ENCODE measurements at regions not wholly inside any gene's neighbourhood (a gene's known extent, or its start where the extent isn't known, plus 50 kb on each side); places are given as distances from the start of the nearest gene placed in this dataset.

- TF ChIP-seq CREB1 (CRISPR knock-in tag; IDR thresholded peaks at IDR 0.05; ENCODE audit: low read depth) (no peak), REST (IDR thresholded peaks at IDR 0.05; ENCODE audit: unreplicated experiment) (no peak)
Observed at GRCh38 chr9:36744678-36745077, 172.0 kb downstream of the MELK start (continued).

DNA sequence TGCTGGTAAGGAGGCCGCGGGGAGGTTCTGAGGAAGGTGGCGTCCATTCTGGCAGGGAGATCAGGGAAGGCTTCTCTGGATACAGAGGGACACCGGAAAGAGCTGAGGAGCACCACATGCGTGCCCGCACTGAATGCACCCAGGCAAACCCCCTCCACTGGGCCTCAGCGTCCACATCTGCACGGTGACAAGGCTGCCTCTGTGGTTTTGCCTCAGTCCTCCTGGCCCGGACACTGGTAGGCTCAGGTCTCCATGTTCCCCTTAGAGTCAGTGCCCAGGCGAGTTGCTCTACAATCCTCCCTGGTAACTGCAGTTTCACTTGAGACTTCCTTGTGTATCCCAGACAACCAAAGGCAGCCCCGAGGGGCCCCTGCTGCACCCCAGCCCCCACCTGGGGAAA is 173.3 kb downstream of the MELK start:
- DNase-seq (ENCODE audit: low spot score) (no peak), ATAC-seq (no peak)
- H3K27ac ChIP-seq (ENCODE audit: low read depth), result no peak overlapping the region
- Mint-ChIP-seq H3K9me3 (no peaks in the 10 kb centered on the region), H3K27ac (no peak overlapping the region), H3K4me1 (peaks cover 11% of the 10 kb centered on the region), H3K27me3 (ENCODE audit: insufficient read depth, low read depth, poor library complexity) (peaks cover 3% of the 10 kb centered on the region), H3K36me3 (ENCODE audit: low read depth) (no peaks in the 10 kb centered on the region), H3K4me3 (no peak overlapping the region)
- TF ChIP-seq NANOG (IDR thresholded peaks at IDR 0.05; ENCODE audit: borderline replicate concordance), result no peak
- TF ChIP-seq EZH2phosphoT487 (IDR thresholded peaks at IDR 0.05; ENCODE audit: unreplicated experiment), result no peak
- no peak for TF ChIP-seq EZH2 (IDR thresholded peaks at IDR 0.05; ENCODE audit: low read depth, unreplicated experiment)
- H3K36me3 ChIP-seq (ENCODE audit: insufficient read depth), result no peaks in the 10 kb centered on the region
- no peaks in the 10 kb centered on the region for H3F3A ChIP-seq (replicated peaks; ENCODE audit: low read depth)
- no peaks in the 10 kb centered on the region for H4K20me1 ChIP-seq (replicated peaks; ENCODE audit: insufficient read depth)
- H3K9me2 ChIP-seq (ENCODE audit: insufficient read depth), result no peaks in the 10 kb centered on the region
- H2AFZ ChIP-seq, result no peak overlapping the region
- peaks cover 5% of the 10 kb centered on the region; the same call in 1 of the 2 replicates for H3K4me1 ChIP-seq (ENCODE audit: insufficient read depth)
- H3K79me2 ChIP-seq (replicated peaks; ENCODE audit: insufficient read depth), result no peaks in the 10 kb centered on the region
- H3K27me3 ChIP-seq (ENCODE audit: insufficient read depth), result no peaks in the 10 kb centered on the region
- H3K4me2 ChIP-seq, result no peak overlapping the region
- no peak overlapping the region for H3K4me3 ChIP-seq

DNA sequence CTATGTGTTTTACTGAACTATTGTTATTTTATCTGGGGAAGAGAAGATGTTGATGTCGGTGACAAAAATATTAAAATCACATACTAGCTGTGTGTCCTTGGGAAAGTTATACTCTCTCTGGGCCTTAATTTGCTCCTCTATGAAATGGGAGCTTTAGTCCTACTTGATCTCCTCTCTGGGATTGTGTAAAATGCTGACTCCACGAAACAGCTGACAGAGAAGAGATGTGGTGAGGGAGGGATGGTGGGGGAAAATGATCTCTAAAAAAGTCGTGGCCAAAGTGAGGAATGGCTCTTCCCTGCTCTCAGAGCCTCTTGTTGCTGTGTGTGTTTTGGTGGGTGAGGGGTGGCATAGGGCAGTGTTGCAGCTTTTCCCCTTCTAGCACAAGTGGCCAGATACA is 173.7 kb downstream of the MELK start:
- Histone ChIP-seq H4K20me1 (replicated peaks; ENCODE audit: insufficient read depth) (no peaks in the 10 kb centered on the region), H3K4me1 (ENCODE audit: insufficient read depth) (peaks cover 5% of the 10 kb centered on the region; the same call in 1 of the 2 replicates), H3K27me3 (ENCODE audit: insufficient read depth) (no peaks in the 10 kb centered on the region), H3K79me2 (replicated peaks; ENCODE audit: insufficient read depth) (no peaks in the 10 kb centered on the region), H2AFZ (no peak overlapping the region), H3K9me2 (ENCODE audit: insufficient read depth) (no peaks in the 10 kb centered on the region), H3K4me2 (no peak overlapping the region), H3K27ac (ENCODE audit: low read depth) (no peak overlapping the region), H3K4me3 (no peak overlapping the region), H3F3A (replicated peaks; ENCODE audit: low read depth) (no peaks in the 10 kb centered on the region), H3K36me3 (ENCODE audit: insufficient read depth) (no peaks in the 10 kb centered on the region)
- no peak for DNase-seq (ENCODE audit: low spot score)
- no peak overlapping the region for H3K27ac Mint-ChIP-seq
- peaks cover 3% of the 10 kb centered on the region for H3K27me3 Mint-ChIP-seq (ENCODE audit: insufficient read depth, low read depth, poor library complexity)
- no peak for ATAC-seq
- H3K4me1 Mint-ChIP-seq, result peaks cover 11% of the 10 kb centered on the region
- no peaks in the 10 kb centered on the region for H3K36me3 Mint-ChIP-seq (ENCODE audit: low read depth)
- H3K9me3 Mint-ChIP-seq, result no peaks in the 10 kb centered on the region
- H3K4me3 Mint-ChIP-seq, result no peak overlapping the region
- TF ChIP-seq NANOG (IDR thresholded peaks at IDR 0.05; ENCODE audit: borderline replicate concordance) (no peak), ZNF331 (CRISPR knock-in tag; IDR thresholded peaks at IDR 0.05; ENCODE audit: low read depth) (no peak), CTCF (conservative IDR thresholded peaks at IDR 0.05; ENCODE audit: low read depth in 2 of 2) (no peak), CREB1 (CRISPR knock-in tag; IDR thresholded peaks at IDR 0.05; ENCODE audit: low read depth) (no peak), STAT1 (IDR thresholded peaks at IDR 0.05; ENCODE audit: unreplicated experiment) (no peak), EZH2 (IDR thresholded peaks at IDR 0.05; ENCODE audit: low read depth, unreplicated experiment) (no peak), ZNF114 (CRISPR knock-in tag; IDR thresholded peaks at IDR 0.05) (no peak), REST (IDR thresholded peaks at IDR 0.05; ENCODE audit: unreplicated experiment) (no peak), JUNB (IDR thresholded peaks at IDR 0.05; ENCODE audit: unreplicated experiment) (no peak), EZH2phosphoT487 (IDR thresholded peaks at IDR 0.05; ENCODE audit: unreplicated experiment) (no peak), POLR2AphosphoS5 (IDR thresholded peaks at IDR 0.05; ENCODE audit: low read depth) (no peak)
- TF ChIP-seq, protein P1, sequence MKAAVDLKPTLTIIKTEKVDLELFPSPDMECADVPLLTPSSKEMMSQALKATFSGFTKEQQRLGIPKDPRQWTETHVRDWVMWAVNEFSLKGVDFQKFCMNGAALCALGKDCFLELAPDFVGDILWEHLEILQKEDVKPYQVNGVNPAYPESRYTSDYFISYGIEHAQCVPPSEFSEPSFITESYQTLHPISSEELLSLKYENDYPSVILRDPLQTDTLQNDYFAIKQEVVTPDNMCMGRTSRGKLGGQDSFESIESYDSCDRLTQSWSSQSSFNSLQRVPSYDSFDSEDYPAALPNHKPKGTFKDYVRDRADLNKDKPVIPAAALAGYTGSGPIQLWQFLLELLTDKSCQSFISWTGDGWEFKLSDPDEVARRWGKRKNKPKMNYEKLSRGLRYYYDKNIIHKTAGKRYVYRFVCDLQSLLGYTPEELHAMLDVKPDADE (IDR thresholded peaks at IDR 0.05), result no peak

Measured in GM23338 (cell line).